ENCODE measurements at regions not wholly inside any gene's neighbourhood (a gene's known extent, or its start where the extent isn't known, plus 50 kb on each side); places are given as distances from the start of the nearest gene placed in this dataset.

GRCh38 chr18:22467760-22468553 is 50.2 kb upstream of the CTAGE1 start:
- no peaks in the 10 kb centered on the region for H3K36me3 ChIP-seq (ENCODE audit: control insufficient read depth in 3 of 3, insufficient read depth in 3 of 3, low read length in 3 of 3)
- H3K4me1 ChIP-seq (ENCODE audit: control insufficient read depth in 3 of 3, insufficient read depth in 3 of 3, low read length in 3 of 3) = peaks cover 18 to 31% (median 25%) of the 10 kb centered on the region in 3 donors
- H3K27me3 ChIP-seq (ENCODE audit: control insufficient read depth in 3 of 3, insufficient read depth in 3 of 3, low read length in 3 of 3) = no peaks in the 10 kb centered on the region
- H3K9ac ChIP-seq (ENCODE audit: low read depth in 1 of 3, low read length in 3 of 3) = no peak overlapping the region
- H3K9me3 ChIP-seq (ENCODE audit: control insufficient read depth in 3 of 3, low read length in 3 of 3) = no peaks in the 10 kb centered on the region
- no peak overlapping the region for H3K27ac ChIP-seq (ENCODE audit: low read depth, low read length)
- H3K4me3 ChIP-seq (ENCODE audit: low read length in 3 of 3) = no peak overlapping the region

GRCh38 chr18:22468554-22468891 is 50.8 kb upstream of the CTAGE1 start:
- Histone ChIP-seq H3K27me3 (ENCODE audit: control insufficient read depth in 3 of 3, insufficient read depth in 3 of 3, low read length in 3 of 3) (no peaks in the 10 kb centered on the region), H3K36me3 (ENCODE audit: control insufficient read depth in 3 of 3, insufficient read depth in 3 of 3, low read length in 3 of 3) (no peaks in the 10 kb centered on the region), H3K27ac (ENCODE audit: low read depth, low read length) (no peak overlapping the region), H3K9me3 (ENCODE audit: control insufficient read depth in 3 of 3, low read length in 3 of 3) (no peaks in the 10 kb centered on the region), H3K4me3 (ENCODE audit: low read length in 3 of 3) (no peak overlapping the region), H3K9ac (ENCODE audit: low read depth in 1 of 3, low read length in 3 of 3) (no peak overlapping the region), H3K4me1 (ENCODE audit: control insufficient read depth in 3 of 3, insufficient read depth in 3 of 3, low read length in 3 of 3) (peaks cover 18 to 32% (median 25%) of the 10 kb centered on the region in 3 donors)

- no peak overlapping the region for H3K27ac ChIP-seq (ENCODE audit: low read depth, low read length)
- no peak overlapping the region for H3K4me3 ChIP-seq (ENCODE audit: low read length in 3 of 3)
- no peak overlapping the region for H3K9ac ChIP-seq (ENCODE audit: low read depth in 1 of 3, low read length in 3 of 3)
- H3K27me3 ChIP-seq (ENCODE audit: control insufficient read depth in 3 of 3, insufficient read depth in 3 of 3, low read length in 3 of 3) = no peaks in the 10 kb centered on the region
- no peaks in the 10 kb centered on the region for H3K9me3 ChIP-seq (ENCODE audit: control insufficient read depth in 3 of 3, low read length in 3 of 3)
- H3K4me1 ChIP-seq (ENCODE audit: control insufficient read depth in 3 of 3, insufficient read depth in 3 of 3, low read length in 3 of 3) = peaks cover 18 to 32% (median 25%) of the 10 kb centered on the region in 3 donors
- no peaks in the 10 kb centered on the region for H3K36me3 ChIP-seq (ENCODE audit: control insufficient read depth in 3 of 3, insufficient read depth in 3 of 3, low read length in 3 of 3)
Measured at GRCh38 chr18:22469061-22469734, 51.5 kb upstream of the CTAGE1 start.

- H3K4me3 ChIP-seq (ENCODE audit: low read length in 3 of 3) = no peak overlapping the region
- no peak overlapping the region for H3K9ac ChIP-seq (ENCODE audit: low read depth in 1 of 3, low read length in 3 of 3)
- H3K4me1 ChIP-seq (ENCODE audit: control insufficient read depth in 3 of 3, insufficient read depth in 3 of 3, low read length in 3 of 3) = peaks cover 18 to 32% (median 25%) of the 10 kb centered on the region in 3 donors
- H3K36me3 ChIP-seq (ENCODE audit: control insufficient read depth in 3 of 3, insufficient read depth in 3 of 3, low read length in 3 of 3) = no peaks in the 10 kb centered on the region
- H3K9me3 ChIP-seq (ENCODE audit: control insufficient read depth in 3 of 3, low read length in 3 of 3) = no peaks in the 10 kb centered on the region
- H3K27me3 ChIP-seq (ENCODE audit: control insufficient read depth in 3 of 3, insufficient read depth in 3 of 3, low read length in 3 of 3) = no peaks in the 10 kb centered on the region
- no peak overlapping the region for H3K27ac ChIP-seq (ENCODE audit: low read depth, low read length)
Measured at GRCh38 chr18:22469926-22470247, 52.2 kb upstream of the CTAGE1 start.

- peaks cover 18 to 31% (median 25%) of the 10 kb centered on the region in 3 donors for H3K4me1 ChIP-seq (ENCODE audit: control insufficient read depth in 3 of 3, insufficient read depth in 3 of 3, low read length in 3 of 3)
- no peak overlapping the region for H3K27ac ChIP-seq (ENCODE audit: low read depth, low read length)
Measured at GRCh38 chr18:22470248-22471235, 52.8 kb upstream of the CTAGE1 start.

GRCh38 chr18:22471546-22472131 is 53.9 kb upstream of the CTAGE1 start:
- no peak overlapping the region for H3K27ac ChIP-seq (ENCODE audit: low read depth, low read length)
- H3K36me3 ChIP-seq (ENCODE audit: control insufficient read depth in 3 of 3, insufficient read depth in 3 of 3, low read length in 3 of 3) = no peaks in the 10 kb centered on the region
- no peaks in the 10 kb centered on the region for H3K27me3 ChIP-seq (ENCODE audit: control insufficient read depth in 3 of 3, insufficient read depth in 3 of 3, low read length in 3 of 3)
- H3K9me3 ChIP-seq (ENCODE audit: control insufficient read depth in 3 of 3, low read length in 3 of 3) = no peaks in the 10 kb centered on the region
- H3K4me3 ChIP-seq (ENCODE audit: low read length in 3 of 3) = no peak overlapping the region
- H3K4me1 ChIP-seq (ENCODE audit: control insufficient read depth in 3 of 3, insufficient read depth in 3 of 3, low read length in 3 of 3) = peaks cover 11 to 21% (median 16%) of the 10 kb centered on the region in 3 donors
- no peak overlapping the region for H3K9ac ChIP-seq (ENCODE audit: low read depth in 1 of 3, low read length in 3 of 3)

More at GRCh38 chr18:22470248-22471235, 52.8 kb upstream of the CTAGE1 start:
- H3K9ac ChIP-seq (ENCODE audit: low read depth in 1 of 3, low read length in 3 of 3) = no peak overlapping the region
- H3K4me3 ChIP-seq (ENCODE audit: low read length in 3 of 3) = no peak overlapping the region
- H3K36me3 ChIP-seq (ENCODE audit: control insufficient read depth in 3 of 3, insufficient read depth in 3 of 3, low read length in 3 of 3) = no peaks in the 10 kb centered on the region
- H3K27me3 ChIP-seq (ENCODE audit: control insufficient read depth in 3 of 3, insufficient read depth in 3 of 3, low read length in 3 of 3) = no peaks in the 10 kb centered on the region
- no peaks in the 10 kb centered on the region for H3K9me3 ChIP-seq (ENCODE audit: control insufficient read depth in 3 of 3, low read length in 3 of 3)

GRCh38 chr18:22473366-22473765 is 55.7 kb upstream of the CTAGE1 start:
- H3K4me1 ChIP-seq (ENCODE audit: control insufficient read depth in 3 of 3, insufficient read depth in 3 of 3, low read length in 3 of 3) = peaks cover 5 to 14% (median 7%) of the 10 kb centered on the region in 3 donors
- no peak overlapping the region for H3K27ac ChIP-seq (ENCODE audit: low read depth, low read length)
- H3K4me3 ChIP-seq (ENCODE audit: low read length in 3 of 3) = no peak overlapping the region
- no peaks in the 10 kb centered on the region for H3K27me3 ChIP-seq (ENCODE audit: control insufficient read depth in 3 of 3, insufficient read depth in 3 of 3, low read length in 3 of 3)
- H3K36me3 ChIP-seq (ENCODE audit: control insufficient read depth in 3 of 3, insufficient read depth in 3 of 3, low read length in 3 of 3) = no peaks in the 10 kb centered on the region
- H3K9ac ChIP-seq (ENCODE audit: low read depth in 1 of 3, low read length in 3 of 3) = no peak overlapping the region
- no peaks in the 10 kb centered on the region for H3K9me3 ChIP-seq (ENCODE audit: control insufficient read depth in 3 of 3, low read length in 3 of 3)

- H3K9me3 ChIP-seq (ENCODE audit: control insufficient read depth in 3 of 3, low read length in 3 of 3) = no peaks in the 10 kb centered on the region
- no peak overlapping the region for H3K9ac ChIP-seq (ENCODE audit: low read depth in 1 of 3, low read length in 3 of 3)
- H3K27me3 ChIP-seq (ENCODE audit: control insufficient read depth in 3 of 3, insufficient read depth in 3 of 3, low read length in 3 of 3) = no peaks in the 10 kb centered on the region
- H3K36me3 ChIP-seq (ENCODE audit: control insufficient read depth in 3 of 3, insufficient read depth in 3 of 3, low read length in 3 of 3) = no peaks in the 10 kb centered on the region
- no peak overlapping the region for H3K27ac ChIP-seq (ENCODE audit: low read depth, low read length)
- H3K4me3 ChIP-seq (ENCODE audit: low read length in 3 of 3) = no peak overlapping the region
- peaks cover 5 to 11% (median 7%) of the 10 kb centered on the region in 3 donors for H3K4me1 ChIP-seq (ENCODE audit: control insufficient read depth in 3 of 3, insufficient read depth in 3 of 3, low read length in 3 of 3)
Measured at GRCh38 chr18:22475426-22476100, 57.8 kb upstream of the CTAGE1 start.

- Histone ChIP-seq H3K36me3 (ENCODE audit: control insufficient read depth in 3 of 3, insufficient read depth in 3 of 3, low read length in 3 of 3) (no peaks in the 10 kb centered on the region), H3K9me3 (ENCODE audit: control insufficient read depth in 3 of 3, low read length in 3 of 3) (no peaks in the 10 kb centered on the region), H3K27me3 (ENCODE audit: control insufficient read depth in 3 of 3, insufficient read depth in 3 of 3, low read length in 3 of 3) (no peaks in the 10 kb centered on the region), H3K4me1 (ENCODE audit: control insufficient read depth in 3 of 3, insufficient read depth in 3 of 3, low read length in 3 of 3) (peaks cover 0 to 2% (median 0%) of the 10 kb centered on the region in 3 donors), H3K9ac (ENCODE audit: low read depth in 1 of 3, low read length in 3 of 3) (no peak overlapping the region), H3K4me3 (ENCODE audit: low read length in 3 of 3) (no peak overlapping the region), H3K27ac (ENCODE audit: low read depth, low read length) (no peak overlapping the region)
Measured at GRCh38 chr18:22477222-22477621, 59.5 kb upstream of the CTAGE1 start.
